CD4-positive, alpha-beta T cell treated with Interleukin-15 for 4 hours (primary cell): ENCODE measurements at regions not wholly inside any gene's neighbourhood (a gene's known extent, or its start where the extent isn't known, plus 50 kb on each side); places are given as distances from the start of the nearest gene placed in this dataset.

Experiments
- DNase-seq: peaks from one replicate; pipeline ENCODE4 v3.0.0-alpha.2; 2020; ENCODE audit warnings: low spot score

GRCh38 chr14:87725318-87725717 is 267.7 kb downstream of the GALC start:
- DNase-seq: no peak

- DNase-seq: no peak
Observed at GRCh38 chr14:87712396-87713090, 280.4 kb downstream of the GALC start.

GRCh38 chr14:87705439-87705896 is 287.5 kb downstream of the GALC start:
- no peak for DNase-seq

DNA sequence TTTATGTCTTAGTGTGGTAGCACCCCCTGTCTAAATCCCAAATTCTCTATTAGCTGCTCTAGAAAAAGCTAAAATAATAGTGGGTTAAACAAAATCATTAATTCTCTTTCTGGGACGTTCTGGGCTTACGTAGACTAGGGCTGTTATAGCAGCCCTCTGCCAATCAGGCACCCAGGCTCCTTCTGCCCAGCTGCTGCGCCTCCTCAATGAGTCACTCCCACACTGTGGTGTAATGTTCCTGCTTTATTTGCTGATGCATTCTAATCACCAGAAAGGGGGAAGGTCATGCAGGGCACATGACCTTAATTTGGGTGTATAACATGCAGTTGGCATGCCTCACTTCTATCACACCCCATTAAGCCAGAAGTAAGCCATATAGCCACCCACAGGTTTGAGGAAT is 294.5 kb downstream of the GALC start:
- no peak for DNase-seq

DNA sequence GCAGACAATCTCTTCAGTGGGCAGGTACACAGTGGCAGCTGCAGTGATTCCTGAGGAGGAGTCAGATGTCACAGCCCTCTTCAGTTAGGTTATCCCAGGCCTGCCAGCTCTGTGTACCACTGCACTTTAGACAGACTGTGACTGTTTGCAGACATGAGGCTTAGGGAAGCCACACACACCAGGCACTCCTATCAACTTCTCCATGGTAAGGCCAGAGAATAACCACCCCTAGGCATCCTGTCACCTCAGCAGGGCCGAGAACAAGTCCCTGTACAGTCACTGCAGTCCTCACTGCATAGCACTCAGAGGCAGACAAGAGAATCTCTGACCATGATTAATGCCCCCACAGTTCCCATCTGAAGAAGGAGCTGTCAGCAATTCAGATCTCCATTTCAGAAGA is 296.5 kb downstream of the GALC start:
- DNase-seq: no peak

DNA sequence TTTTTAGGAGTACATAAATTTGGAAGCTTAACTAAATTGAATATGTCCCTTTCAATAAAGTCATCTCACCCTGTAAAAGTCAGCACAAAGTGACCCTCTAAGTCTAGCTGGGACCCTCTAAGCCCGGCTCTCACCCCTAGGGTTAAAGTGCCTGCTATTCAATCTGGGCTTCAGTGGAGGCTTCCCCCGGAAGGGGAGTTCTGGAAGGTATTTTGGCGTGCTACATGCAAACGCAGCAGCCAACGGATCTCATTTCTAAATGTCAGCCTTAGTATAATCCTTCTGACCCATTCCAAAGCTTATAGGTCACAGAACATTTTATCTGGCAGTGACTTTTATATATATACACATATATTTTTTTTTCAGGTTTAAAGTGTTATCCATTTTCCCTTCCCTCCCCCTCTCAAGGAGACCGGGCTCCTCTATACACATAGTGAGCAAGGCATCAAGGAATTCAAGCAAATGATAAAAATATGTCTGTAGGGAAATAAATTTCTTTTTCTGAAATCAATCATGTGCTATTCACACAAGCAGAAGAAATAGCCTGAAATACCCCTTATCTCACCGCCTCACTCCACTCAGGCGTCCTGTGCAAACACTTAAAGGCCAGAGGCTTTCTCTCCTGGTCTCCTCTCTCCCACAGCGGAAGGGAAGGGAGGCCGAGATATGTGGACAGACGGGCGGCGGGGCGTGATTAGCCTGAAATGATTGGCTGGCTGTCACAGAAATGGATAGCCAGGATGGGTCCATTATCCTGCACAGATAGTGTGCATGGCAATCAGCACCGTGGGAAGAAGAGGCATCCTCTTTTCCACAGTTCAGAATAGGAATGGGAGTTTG is 301.7 kb downstream of the GALC start:
- no peak for DNase-seq

DNA sequence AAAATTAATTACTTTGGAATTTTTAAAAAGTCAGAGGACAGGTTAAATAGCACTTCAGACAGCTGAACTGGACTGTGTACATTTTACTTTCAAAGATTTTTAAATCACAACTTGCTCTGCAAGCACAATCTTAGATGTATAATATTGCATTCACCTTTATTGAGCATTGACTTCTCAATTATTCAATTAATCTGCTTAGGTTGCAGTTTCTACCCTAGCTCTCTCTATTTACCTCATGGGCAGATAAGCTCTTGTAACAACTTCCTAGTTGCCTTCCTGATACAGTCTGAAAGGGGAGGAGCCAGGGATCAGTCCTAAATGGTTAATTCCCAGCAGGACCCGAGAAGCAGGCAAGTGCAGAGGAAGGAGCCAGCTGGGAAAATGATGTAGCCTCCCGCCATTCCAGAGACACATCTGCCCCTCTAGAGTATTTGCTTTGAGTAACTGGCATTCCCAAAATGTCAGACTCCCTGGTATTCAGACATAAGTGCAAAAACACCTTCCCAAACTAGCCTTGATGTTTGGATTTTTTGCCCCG is 302.8 kb downstream of the GALC start:
- DNase-seq: no peak

DNA sequence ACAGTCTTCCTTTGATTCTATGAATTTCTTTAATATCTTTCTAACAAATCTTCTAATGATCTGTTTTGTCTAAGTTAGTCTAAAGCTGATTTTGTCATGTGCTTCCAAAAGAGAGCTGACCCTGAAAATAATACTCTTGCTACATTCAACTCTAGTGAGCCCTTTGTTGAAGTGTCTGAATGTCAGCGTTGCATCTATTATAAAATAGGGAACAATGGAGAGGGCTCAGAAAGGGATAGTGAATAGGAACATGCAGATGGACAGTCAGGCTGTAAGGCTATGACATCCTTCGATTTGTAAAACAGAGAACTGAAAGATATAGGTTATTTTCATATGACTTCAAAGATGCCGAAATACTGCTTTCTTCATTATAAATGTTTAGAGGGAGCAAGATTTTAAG is 304.5 kb downstream of the GALC start:
- no peak for DNase-seq

DNA sequence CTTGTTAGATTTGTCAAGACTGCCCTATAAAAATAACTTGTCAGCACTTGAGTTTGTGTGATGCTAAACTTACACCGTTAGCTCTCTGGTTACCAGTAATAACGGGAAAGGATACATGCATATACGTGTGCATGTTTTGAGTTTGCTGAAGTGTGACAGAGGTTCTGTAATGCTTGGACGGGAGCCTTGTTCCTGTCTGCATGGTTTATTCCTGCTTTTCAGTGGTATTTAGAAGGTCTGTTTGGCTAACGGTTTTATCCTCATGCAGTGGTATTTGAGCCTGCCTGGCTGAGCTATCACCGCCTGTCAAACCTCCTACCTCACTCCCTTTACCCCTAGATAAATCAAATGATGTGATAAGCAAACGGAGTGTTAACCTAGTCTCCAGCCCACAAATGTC is 305.6 kb downstream of the GALC start:
- DNase-seq: no peak

GRCh38 chr14:87686746-87687145 is 306.2 kb downstream of the GALC start:
- DNase-seq: no peak

GRCh38 chr14:87679866-87680265 is 313.1 kb downstream of the GALC start:
- no peak for DNase-seq

DNA sequence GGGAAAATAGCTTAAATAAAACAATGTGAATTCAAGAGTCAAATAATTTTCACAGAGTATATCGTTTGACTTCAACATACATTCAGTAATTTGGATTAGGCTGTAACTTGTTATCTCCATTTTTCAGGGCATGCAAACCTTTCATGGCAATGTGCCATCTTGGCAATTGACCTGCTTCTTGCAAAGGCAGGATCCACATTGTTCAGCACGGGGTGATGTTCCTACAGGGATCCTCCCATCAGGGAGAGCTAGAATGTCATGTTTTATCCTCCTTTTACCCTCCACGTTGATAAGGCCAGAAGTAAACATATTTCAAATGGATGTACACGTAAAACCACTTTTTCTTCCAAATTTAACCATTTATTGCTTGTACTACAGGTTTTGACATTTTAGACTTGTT is 314.4 kb downstream of the GALC start:
- DNase-seq: no peak

GRCh38 chr14:87676814-87677437 is 316.1 kb downstream of the GALC start:
- no peak for DNase-seq

DNA sequence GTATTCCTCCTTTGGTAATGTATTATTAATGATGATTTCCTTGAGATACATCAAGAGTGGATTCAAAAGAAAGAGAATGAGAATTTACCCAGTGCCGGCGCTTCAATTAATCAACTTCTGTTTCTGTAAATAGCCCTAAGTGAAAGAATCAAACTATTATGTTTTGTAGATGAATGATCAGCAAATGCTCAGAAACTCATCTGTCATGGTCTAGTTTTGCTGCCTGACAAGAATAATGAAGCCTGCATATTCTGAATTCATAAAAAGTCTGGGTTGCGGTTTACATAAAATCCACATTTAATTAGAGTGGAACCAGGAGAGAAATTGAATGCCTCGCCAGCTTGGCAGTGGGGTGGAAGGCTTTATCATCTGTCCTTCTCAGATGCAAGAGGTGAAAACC is 325.3 kb downstream of the GALC start:
- DNase-seq: no peak

GRCh38 chr14:87656315-87656714 is 336.7 kb downstream of the GALC start:
- no peak for DNase-seq

DNA sequence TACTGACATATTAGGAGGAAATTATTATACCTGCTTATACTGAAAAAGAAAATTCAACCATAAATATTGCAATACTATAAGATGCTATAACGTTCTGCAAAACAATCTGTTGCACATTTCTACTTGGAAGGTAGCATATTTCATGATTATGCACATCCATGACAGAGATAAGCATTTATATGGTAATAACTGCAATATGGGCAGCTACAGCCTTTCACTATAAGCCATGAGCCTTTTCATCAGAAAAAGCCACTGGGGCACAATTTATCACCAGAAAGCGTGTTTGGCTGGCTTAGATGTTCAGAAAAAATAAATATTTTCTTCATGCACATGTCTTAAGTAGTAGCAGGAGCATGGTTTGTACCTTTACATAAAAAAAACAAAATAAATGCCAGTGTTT is 340.7 kb downstream of the GALC start:
- DNase-seq: no peak

DNA sequence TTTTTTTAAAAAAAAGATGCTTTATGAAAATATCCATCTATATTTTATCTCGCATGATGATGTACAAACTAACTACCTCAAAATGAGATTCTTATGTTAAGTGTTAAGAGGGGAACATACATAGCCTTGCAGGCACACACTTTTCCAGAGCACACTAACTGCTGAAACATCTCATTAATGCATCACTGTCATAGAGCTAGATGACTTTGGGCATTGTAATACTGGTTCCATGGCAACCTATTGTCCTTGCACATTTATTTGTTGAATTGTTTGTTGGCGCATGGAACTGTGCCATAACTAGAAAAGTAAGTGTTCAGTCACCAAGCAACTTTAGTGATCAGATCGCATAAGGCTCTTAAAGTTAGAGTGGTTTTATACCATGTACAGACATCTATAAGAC is 348.3 kb downstream of the GALC start:
- no peak for DNase-seq

DNA sequence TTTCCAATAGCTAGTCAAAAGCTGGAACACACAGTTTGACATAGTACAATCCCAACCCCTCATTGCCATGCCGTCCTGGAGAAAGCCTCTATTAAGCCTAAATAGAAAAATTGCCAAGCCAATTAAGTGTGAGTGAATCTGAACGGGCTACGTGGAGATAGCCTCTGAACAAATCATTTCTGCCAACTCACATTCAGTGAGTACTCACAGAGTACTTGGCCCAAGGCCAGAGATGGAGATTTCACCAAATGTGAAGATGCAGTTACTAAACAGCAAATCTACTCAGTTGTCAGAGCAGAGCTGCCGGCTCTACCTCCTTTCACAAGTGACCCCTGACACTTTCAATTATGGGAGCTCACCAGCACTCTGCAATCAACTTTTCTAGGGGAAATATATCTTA is 350.0 kb downstream of the GALC start:
- DNase-seq: no peak

GRCh38 chr14:87640553-87640952 is 352.4 kb downstream of the GALC start:
- DNase-seq: no peak

DNA sequence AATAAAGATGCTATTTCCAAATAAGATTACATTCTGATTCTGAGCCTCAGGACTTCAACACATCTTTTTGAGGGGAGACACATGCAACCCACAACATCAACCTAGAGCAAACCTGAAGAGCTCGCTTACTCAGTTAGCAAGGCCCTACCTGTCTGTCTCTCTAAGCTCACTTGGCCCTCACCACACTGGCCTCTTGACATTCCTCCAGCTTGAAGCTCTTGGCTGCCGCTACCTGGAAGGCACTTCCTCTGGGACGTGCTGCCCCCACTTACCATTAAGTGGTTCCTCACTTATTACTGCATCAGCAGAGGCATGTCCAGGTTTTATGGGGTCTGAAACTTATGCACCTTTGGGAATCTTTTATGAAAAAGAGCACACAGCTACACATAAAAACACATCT is 354.8 kb downstream of the GALC start:
- DNase-seq: no peak

GRCh38 chr14:87635442-87635841 is 357.5 kb downstream of the GALC start:
- no peak for DNase-seq

GRCh38 chr14:87632796-87633195 is 360.2 kb downstream of the GALC start:
- no peak for DNase-seq

- DNase-seq: no peak
Observed at GRCh38 chr14:87630846-87631245, 362.1 kb downstream of the GALC start.
